ENCODE measurements at regions not wholly inside any gene's neighbourhood (a gene's known extent, or its start where the extent isn't known, plus 50 kb on each side); places are given as distances from the start of the nearest gene placed in this dataset.

DNA sequence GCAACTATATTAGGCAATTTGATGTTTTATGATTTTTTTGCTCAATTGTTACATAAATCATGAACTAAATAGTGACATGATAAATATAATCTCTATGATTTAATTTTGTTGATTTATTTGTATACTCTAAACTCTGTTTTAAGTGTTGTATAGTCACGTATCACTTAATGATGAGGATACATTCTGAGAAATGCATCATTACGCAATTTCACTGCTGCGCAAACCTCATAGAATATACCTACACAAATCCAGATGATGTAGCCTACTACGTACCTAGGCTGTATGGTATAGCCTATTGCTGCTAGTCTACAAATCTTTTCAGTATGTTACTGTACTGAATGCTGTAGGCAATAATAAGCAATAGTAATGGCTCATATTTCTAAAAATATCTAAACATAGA, 1029.8 kb downstream of the SI start:
- H3K27me3 ChIP-seq (replicated peaks; ENCODE audit: insufficient read depth): no peaks in the 10 kb centered on the region
- TF ChIP-seq, protein P1, sequence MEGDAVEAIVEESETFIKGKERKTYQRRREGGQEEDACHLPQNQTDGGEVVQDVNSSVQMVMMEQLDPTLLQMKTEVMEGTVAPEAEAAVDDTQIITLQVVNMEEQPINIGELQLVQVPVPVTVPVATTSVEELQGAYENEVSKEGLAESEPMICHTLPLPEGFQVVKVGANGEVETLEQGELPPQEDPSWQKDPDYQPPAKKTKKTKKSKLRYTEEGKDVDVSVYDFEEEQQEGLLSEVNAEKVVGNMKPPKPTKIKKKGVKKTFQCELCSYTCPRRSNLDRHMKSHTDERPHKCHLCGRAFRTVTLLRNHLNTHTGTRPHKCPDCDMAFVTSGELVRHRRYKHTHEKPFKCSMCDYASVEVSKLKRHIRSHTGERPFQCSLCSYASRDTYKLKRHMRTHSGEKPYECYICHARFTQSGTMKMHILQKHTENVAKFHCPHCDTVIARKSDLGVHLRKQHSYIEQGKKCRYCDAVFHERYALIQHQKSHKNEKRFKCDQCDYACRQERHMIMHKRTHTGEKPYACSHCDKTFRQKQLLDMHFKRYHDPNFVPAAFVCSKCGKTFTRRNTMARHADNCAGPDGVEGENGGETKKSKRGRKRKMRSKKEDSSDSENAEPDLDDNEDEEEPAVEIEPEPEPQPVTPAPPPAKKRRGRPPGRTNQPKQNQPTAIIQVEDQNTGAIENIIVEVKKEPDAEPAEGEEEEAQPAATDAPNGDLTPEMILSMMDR (IDR thresholded peaks at IDR 0.05): no peak
- no peaks in the 10 kb centered on the region for H3K36me3 ChIP-seq
- no peaks in the 10 kb centered on the region for H3K9me3 ChIP-seq
- H3K27ac ChIP-seq: no peak overlapping the region
- H3K4me3 ChIP-seq: no peak overlapping the region
- DNase-seq (ENCODE audit: low spot score): no peak
- H3K4me1 ChIP-seq (ENCODE audit: control insufficient read depth in 1 of 2, low read depth in 2 of 2): no peaks in the 10 kb centered on the region
- no peak for ATAC-seq (ENCODE audit: insufficient number of reproducible peaks, low FRiP score, low read depth)

DNA sequence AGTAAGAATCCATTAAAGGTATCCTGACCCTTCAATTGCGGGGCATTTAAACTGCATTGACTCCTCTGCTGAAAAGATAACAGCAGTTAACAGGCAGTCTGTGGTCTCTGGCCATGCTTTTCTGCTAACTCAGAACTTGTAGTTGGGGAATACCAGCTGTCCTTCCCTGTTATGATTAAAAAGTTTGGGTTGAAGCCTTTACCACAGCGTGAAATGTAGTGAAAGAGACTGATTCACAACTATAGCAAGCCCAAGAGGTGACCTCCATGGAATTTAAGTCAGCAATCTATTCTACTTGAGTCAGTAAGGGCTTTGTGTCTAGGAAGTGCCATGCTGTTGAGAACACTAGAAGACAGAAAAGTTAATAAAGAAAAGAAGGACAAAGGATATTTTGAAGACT, 1037.3 kb downstream of the SI start:
- ATAC-seq (ENCODE audit: insufficient number of reproducible peaks, low FRiP score, low read depth) (no peak), DNase-seq (ENCODE audit: low spot score) (no peak)
- H3K4me3 ChIP-seq: no peak overlapping the region
- no peak overlapping the region for H3K27ac ChIP-seq
- TF ChIP-seq, protein P1 (IDR thresholded peaks at IDR 0.05): no peak
- no peaks in the 10 kb centered on the region for H3K27me3 ChIP-seq (replicated peaks; ENCODE audit: insufficient read depth)
- no peaks in the 10 kb centered on the region for H3K36me3 ChIP-seq
- no peaks in the 10 kb centered on the region for H3K9me3 ChIP-seq
- H3K4me1 ChIP-seq (ENCODE audit: control insufficient read depth in 1 of 2, low read depth in 2 of 2): no peaks in the 10 kb centered on the region

DNA sequence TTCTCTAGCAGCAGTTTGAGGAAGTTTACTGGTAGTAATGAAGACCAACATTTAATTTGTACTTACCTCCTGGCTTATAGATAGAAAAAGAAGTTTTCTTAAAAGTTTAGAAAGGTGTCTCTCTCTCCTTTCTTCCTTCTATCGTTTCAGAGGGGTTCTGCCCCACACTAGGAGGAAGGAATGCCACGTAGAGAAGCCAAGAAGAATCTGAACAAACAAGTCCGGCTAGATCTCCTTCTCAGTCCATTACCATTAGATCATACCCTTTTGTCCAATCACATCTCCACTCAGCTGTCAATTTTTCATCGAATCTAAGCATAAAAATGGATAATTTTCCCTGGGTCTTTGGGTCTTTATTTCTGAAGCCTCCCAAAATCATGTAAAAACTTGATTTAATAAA, 1048.1 kb downstream of the SI start:
- Histone ChIP-seq H3K27me3 (replicated peaks; ENCODE audit: insufficient read depth) (no peaks in the 10 kb centered on the region), H3K9me3 (no peaks in the 10 kb centered on the region), H3K27ac (no peak overlapping the region), H3K36me3 (no peaks in the 10 kb centered on the region), H3K4me1 (ENCODE audit: control insufficient read depth in 1 of 2, low read depth in 2 of 2) (no peaks in the 10 kb centered on the region), H3K4me3 (no peak overlapping the region)
- ATAC-seq (ENCODE audit: insufficient number of reproducible peaks, low FRiP score, low read depth) (no peak), DNase-seq (ENCODE audit: low spot score) (no peak)
- TF ChIP-seq, protein P1 (IDR thresholded peaks at IDR 0.05): no peak

DNA sequence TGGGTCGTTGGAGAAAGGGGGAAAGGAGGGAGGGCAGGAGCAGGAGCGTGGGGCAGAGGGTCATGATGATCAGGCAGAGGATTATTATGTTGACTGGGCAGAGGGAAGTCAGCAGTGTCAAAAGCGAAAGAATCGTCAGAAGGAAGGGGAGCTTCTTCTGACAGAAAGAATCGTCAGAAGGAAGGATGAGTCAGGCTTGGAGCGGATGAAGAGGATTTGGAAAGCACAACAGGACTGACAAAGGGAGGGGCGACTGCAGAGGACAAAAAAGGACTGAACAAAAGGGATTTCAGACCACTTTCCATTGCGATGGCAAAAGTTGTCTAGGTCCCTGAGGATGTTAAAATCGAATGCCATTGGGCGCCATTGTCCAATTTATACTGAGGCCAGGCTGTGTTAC, 1053.5 kb downstream of the SI start:
- no peak for ATAC-seq (ENCODE audit: insufficient number of reproducible peaks, low FRiP score, low read depth)
- no peaks in the 10 kb centered on the region for H3K9me3 ChIP-seq

DNA sequence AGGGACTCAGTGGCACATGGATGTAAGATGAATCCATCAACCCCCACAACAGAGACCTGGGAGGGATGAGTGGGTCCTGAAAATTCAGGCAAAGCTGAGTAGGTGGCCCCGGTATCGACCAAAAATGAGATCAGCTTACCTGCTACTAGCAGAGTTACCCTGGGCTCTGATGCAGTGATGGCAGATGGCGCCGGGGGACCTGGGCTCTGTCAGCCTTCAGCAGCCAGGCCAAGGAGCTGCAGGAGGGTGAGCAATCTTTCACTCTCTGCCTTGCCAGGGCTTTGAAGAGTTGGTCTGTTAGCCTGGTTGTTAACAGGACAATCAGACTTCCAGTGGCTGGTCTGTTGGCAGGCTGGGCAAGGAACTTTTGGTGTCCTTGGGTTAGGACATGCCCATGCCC, 1054.8 kb downstream of the SI start:
- no peak for DNase-seq (ENCODE audit: low spot score)
- Histone ChIP-seq H3K4me3 (no peak overlapping the region), H3K9me3 (no peaks in the 10 kb centered on the region), H3K4me1 (ENCODE audit: control insufficient read depth in 1 of 2, low read depth in 2 of 2) (no peaks in the 10 kb centered on the region), H3K36me3 (no peaks in the 10 kb centered on the region), H3K27ac (no peak overlapping the region), H3K27me3 (replicated peaks; ENCODE audit: insufficient read depth) (no peaks in the 10 kb centered on the region)
- TF ChIP-seq, protein P1 (IDR thresholded peaks at IDR 0.05): no peak
- no peak for ATAC-seq (ENCODE audit: insufficient number of reproducible peaks, low FRiP score, low read depth)

More for the DNA sequence above, 1053.5 kb downstream of the SI start:
- TF ChIP-seq, protein P1 (IDR thresholded peaks at IDR 0.05): no peak
- H3K4me1 ChIP-seq (ENCODE audit: control insufficient read depth in 1 of 2, low read depth in 2 of 2): no peaks in the 10 kb centered on the region
- DNase-seq (ENCODE audit: low spot score): no peak
- H3K36me3 ChIP-seq: no peaks in the 10 kb centered on the region
- H3K4me3 ChIP-seq: no peak overlapping the region
- H3K27ac ChIP-seq: no peak overlapping the region
- no peaks in the 10 kb centered on the region for H3K27me3 ChIP-seq (replicated peaks; ENCODE audit: insufficient read depth)

Measured in thoracic aorta (tissue), 2 donors.